Stimulated activated naive CD4-positive, alpha-beta T cell (primary cell): ENCODE measurements at regions not wholly inside any gene's neighbourhood (a gene's known extent, or its start where the extent isn't known, plus 50 kb on each side); places are given as distances from the start of the nearest gene placed in this dataset.

ENCODE experiments used
- DNase-seq, 6 experiments: peaks; one replicate each; lab custom pipeline; 2025; lab: John Stamatoyannopoulos, UW

DNA sequence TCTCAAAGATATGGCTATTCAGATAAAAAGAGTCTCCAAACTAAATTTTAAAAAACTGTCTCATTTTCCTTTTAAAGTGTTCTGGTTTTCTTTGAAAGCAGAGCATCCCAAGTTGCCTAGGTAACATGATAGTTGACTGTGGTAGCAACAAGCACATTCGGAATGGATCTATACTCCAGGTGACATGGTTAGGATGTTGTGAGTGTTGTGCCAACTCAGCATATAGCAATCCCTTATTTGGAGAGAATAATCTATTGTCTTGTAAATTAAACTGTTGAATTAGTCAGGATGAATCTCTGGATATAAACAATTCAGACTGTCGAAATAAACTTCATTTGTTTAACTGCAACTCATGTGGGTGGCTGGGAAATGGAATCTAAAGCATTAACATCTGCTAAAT lies 418.6 kb downstream of the TUSC7 start:
- DNase-seq = no peak

GRCh38 chr3:117128872-117129271 lies 419.3 kb downstream of the TUSC7 start:
- no peak for DNase-seq

DNA sequence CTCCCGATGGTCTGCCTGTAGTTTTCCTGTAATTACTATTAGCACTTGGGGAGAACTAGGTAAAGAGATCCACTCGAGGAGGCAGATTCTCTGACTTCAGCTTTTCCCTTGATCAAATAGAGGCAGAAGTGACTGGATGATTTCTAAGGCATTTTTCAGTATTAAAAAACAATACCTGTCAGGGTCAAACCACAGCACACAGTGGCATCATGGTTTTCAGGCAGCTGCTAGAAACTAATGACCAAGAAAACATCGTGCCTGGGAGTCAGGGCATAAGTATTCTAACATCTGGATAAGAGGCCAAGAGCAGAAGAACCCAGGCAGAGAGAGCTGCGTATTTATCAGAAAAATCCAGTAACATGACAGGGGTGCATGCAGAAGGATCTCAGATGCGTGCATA lies 419.9 kb downstream of the TUSC7 start:
- DNase-seq = no peak

DNA sequence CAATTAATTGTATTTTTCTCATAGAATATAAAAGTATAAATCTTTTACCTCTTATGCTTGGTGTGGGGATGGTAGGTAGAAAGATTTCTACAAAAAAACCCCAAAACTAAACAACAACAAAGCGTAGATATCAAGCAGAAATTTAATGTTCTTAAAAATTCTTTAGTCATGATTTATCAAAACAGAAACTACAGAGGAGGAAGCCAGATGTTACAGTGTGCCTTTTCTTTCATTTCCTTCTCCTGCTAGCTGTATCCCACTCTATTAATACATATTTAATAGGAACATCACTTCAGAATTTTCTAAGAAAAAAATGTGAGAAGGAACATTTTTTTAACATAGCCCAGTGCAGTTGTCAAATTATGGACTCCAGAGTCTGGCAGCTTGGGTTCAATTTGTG lies 420.6 kb downstream of the TUSC7 start:
- no peak for DNase-seq

GRCh38 chr3:117131259-117131658 lies 421.7 kb downstream of the TUSC7 start:
- no peak for DNase-seq

DNA sequence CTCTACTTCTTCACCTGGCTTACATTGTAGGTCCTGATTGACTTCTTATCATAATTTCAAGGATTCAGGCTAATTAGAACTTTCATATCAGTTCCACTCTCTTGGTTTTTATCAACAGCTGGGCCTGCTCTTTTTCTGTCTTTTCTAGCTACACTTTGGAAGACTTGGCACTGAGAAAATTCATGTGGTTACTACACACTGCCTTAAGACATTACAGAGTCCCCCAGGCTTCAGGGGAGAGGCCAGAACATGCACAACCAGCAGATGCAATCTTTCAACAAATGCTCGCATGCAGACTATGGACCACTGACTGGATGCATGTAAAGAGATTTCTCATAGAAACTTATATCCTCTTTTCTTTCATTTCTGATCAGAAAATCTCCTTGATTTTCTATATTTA lies 423.5 kb downstream of the TUSC7 start:
- DNase-seq = no peak

DNA sequence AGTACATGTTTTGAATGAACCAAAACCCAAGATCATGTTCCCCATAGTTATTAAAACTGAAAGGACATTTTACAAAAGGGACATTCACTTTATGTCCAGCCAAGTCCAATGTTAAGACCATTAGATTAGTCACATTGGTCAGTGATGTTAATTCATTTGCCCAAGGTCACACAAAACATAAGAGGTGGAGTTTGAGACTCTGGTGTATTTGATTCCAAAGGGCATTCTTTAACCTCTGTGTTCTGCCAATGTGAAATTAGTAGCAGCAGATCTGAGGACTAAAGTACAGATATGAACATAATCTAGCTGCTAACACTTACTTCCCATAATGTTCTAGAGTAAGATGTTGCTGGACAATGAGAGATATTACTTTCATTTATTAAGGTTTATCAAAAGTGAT lies 425.6 kb downstream of the TUSC7 start:
- DNase-seq = no peak

DNA sequence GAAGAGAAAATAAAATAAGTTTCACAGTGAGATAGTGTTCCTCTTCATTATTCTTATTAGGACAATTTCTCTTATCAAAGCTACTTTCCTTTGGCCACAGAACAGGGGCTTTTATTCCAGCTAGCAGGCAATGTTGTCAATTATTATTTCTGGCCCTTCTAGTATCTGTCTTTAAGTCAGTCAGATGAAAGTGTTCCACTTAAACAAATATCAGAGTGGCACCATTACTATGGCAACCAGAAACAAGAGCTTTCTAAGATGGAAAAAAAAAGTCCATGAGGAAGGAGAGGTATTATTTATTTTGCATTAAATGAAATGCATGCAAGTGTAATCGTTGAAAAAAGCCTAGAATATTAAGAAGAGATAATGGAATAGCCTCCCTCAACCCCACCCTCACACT lies 426.4 kb downstream of the TUSC7 start:
- DNase-seq = no peak

- no peak for DNase-seq
These were observed 427.5 kb downstream of the TUSC7 start for GRCh38 chr3:117137065-117137464.

- no peak for DNase-seq
These were observed 430.1 kb downstream of the TUSC7 start for GRCh38 chr3:117139681-117140080.

DNA sequence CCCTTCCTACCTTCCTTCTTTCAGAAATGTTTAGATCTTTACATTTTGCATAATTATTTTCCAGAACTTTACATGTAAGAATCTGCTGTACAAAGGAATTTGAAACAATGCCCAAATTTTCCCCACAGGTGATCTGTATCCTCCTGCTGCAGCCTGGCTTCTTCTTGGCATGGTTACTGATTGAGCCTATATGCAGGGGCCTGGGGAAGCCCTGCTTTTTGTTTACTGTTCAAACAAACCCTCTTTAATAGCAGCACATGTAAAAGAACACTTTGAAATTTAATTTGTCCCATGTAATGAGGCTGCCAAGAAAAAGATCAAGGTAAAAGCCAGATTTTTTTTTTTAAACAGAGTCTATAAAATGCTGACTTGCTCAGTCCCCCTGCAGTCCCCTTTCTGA lies 432.2 kb downstream of the TUSC7 start:
- DNase-seq = no peak

DNA sequence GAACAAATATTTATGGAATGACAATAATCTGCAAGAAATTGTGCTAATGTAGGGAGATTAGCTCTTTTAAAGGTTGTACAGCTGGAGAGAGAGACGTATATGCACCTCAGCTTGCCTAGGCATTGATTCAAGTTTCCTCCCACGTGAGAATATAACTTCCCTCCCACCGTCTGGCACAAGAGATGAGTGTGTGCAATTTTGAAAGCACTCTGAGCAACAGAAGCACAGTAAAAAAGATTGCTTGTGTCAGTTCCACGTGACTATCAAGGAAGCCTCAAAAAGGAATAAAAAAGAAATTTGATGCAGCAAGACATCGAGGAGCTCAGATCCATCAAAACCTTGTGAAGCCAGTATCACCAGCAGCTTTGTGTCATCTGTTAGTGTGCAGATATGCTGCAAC lies 435.3 kb downstream of the TUSC7 start:
- DNase-seq = no peak

DNA sequence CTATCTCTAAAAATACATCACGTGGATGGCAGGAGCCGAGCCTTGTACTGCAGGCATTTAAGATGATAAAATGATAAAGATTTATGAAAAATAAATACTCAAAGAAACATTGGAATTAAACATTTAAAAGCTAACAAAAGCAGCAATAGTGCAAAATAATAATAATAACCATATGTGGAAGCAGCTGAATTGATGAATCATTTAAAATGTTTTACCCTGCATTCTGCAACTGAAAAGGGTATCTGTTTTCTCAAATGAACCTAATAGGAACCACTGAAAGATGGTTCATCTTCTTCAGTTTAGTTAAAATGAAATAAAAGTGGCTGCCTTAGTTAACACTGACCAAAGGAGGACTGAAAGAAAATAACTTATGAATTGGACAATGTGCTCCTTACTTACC lies 436.1 kb downstream of the TUSC7 start:
- no peak for DNase-seq

DNA sequence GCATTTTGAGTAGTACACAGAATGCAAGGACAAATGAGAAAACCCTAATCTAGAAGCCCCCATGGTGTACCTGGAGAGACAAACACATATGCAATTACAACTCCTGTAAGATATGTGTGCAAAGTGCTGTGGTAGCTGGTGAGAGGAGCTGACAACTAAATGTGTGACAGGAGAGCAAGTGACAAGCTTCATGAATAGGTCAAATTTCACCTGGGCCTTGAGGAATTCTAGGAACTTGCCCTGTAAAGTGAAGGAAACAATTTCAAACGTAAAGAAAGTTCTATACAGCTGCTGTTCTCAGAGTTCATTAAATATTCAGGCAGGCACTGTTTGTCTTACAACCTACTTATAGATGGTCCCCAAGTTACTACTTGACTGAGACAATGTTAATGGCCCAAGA lies 437.0 kb downstream of the TUSC7 start:
- DNase-seq = no peak

GRCh38 chr3:117149584-117149983 lies 440.0 kb downstream of the TUSC7 start:
- no peak for DNase-seq

DNA sequence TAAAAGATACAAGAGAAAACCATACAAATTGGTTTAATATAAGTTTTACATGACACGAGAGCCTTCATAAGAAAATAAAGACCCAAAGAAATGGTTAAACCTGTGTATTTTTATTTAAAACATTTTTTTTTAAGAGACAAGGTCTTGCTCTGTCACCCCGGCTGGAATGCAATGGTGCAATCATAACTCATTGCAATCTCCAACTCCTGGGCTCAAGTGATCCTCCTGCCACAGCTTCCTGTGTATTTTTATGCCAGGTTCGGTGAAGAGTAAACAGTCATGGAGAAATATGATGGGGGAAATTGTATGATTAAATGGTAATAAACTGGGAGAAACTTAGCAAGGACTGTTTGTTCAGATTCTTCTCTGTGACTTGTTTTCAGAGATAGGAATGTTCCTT lies 441.0 kb downstream of the TUSC7 start:
- no peak for DNase-seq

DNA sequence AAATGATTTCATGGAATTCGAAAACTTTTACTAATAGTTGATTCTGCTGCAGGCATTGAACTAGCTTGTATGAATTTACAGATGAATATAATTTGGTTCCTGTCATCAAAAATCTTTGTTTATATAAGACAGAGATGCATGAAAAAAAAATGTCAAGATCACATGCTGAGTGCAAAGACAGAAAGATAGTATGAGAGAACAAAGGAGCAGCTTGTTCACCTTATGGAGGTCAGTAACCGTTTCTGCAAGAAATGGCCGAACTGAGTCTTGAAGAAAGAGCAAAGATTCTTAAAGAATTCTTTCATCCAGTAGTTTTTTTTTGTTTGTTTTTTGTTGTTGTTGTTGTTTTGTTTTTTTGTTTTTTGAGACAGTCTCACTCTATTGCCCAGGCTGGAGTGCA lies 450.6 kb downstream of the TUSC7 start:
- no peak for DNase-seq

- no peak for DNase-seq
These were observed 452.2 kb downstream of the TUSC7 start for GRCh38 chr3:117161816-117162215.

DNA sequence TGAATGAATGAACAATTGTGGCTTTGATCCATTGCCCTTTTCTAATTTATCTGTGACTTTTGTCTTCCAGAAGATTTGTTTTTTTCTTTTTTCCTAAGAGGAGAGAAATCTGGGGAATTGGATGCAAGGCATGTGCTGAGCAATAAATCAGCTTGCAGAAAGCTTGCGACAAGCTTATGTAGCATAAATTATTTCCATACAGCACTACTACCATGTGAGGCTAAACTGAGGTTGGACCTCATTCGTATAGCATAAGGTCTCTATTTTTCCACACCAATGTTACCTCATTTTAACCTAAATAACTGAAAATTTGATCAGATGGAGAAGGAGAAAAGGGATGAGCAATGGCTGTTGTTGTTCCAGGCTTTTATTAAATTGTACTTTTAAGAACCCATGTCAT lies 455.6 kb downstream of the TUSC7 start:
- DNase-seq = no peak

- DNase-seq = no peak
These were observed 456.0 kb downstream of the TUSC7 start for GRCh38 chr3:117165601-117166051.

- DNase-seq = no peak
These were observed 459.3 kb downstream of the TUSC7 start for GRCh38 chr3:117168896-117169295.

GRCh38 chr3:117170094-117170493 lies 460.5 kb downstream of the TUSC7 start:
- no peak for DNase-seq

- DNase-seq = no peak
These were observed 461.5 kb downstream of the TUSC7 start for GRCh38 chr3:117171124-117171523.

GRCh38 chr3:117172426-117172825 lies 462.8 kb downstream of the TUSC7 start:
- no peak for DNase-seq

DNA sequence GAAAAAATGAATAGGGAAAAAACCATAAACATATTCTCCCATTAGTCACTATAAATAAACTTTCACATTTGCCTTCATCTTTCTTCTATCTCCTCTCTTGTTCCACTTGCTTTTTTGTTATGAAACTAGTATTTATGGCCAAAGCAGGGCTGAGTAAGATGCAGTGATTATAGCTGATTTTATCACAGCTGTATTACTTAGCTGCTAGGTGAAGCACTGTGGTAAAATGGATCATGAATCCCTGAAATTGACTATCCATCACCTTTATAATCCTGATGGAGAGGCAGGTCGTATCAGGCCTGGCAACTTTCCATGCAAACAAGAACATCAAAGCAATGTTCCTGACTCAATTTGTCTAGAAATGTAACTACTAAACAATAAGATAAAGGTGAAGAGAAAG lies 471.6 kb downstream of the TUSC7 start:
- no peak for DNase-seq
